ENCODE measurements at regions not wholly inside any gene's neighbourhood (a gene's known extent, or its start where the extent isn't known, plus 50 kb on each side); places are given as distances from the start of the nearest gene placed in this dataset.

GRCh38 chr6:118391086-118391485 is 157.0 kb upstream of the PLN start:
- TF ChIP-seq CTCF (IDR thresholded peaks at IDR 0.05) = no peak
- no peak for TF ChIP-seq POLR2A (IDR thresholded peaks at IDR 0.05)
